GM10266 (cell line): ENCODE measurements at regions not wholly inside any gene's neighbourhood (a gene's known extent, or its start where the extent isn't known, plus 50 kb on each side); places are given as distances from the start of the nearest gene placed in this dataset.

Source experiments
- DNase-seq: peaks from one replicate; pipeline ENCODE4 v3.0.0; 2012; ENCODE audit errors: extremely low spot score
- TF ChIP-seq, protein P1 (sequence below): IDR thresholded peaks from 2 replicates; pipeline ENCODE4 v1.5.1; 2012; ENCODE audit warnings: mild to moderate bottlenecking, low read depth; ENCODE audit not compliant: control insufficient read depth, insufficient read depth; ENCODE audit errors: missing control alignments

DNA sequence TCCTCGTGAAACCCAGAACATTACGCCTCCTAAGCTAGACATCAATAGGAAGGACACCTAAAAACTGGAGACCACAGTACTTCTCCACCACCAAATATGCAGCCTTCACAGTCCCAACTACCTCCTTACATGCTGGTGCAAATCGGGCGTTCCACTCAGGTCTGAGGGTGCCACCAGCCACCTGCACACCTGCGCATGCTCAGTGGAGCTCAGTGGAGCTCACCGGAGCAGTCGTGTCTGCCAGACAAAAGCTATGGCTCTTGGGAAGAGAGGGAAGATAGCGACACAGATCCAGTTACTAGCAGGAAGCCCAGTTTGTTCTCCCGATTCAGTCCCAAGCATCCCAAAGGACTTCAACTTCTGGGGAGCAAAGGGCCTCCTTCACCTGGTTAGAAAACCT is 237.1 kb downstream of the TSHZ3 start:
- no peak for DNase-seq
- TF ChIP-seq, protein P1, sequence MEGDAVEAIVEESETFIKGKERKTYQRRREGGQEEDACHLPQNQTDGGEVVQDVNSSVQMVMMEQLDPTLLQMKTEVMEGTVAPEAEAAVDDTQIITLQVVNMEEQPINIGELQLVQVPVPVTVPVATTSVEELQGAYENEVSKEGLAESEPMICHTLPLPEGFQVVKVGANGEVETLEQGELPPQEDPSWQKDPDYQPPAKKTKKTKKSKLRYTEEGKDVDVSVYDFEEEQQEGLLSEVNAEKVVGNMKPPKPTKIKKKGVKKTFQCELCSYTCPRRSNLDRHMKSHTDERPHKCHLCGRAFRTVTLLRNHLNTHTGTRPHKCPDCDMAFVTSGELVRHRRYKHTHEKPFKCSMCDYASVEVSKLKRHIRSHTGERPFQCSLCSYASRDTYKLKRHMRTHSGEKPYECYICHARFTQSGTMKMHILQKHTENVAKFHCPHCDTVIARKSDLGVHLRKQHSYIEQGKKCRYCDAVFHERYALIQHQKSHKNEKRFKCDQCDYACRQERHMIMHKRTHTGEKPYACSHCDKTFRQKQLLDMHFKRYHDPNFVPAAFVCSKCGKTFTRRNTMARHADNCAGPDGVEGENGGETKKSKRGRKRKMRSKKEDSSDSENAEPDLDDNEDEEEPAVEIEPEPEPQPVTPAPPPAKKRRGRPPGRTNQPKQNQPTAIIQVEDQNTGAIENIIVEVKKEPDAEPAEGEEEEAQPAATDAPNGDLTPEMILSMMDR, result no peak

DNA sequence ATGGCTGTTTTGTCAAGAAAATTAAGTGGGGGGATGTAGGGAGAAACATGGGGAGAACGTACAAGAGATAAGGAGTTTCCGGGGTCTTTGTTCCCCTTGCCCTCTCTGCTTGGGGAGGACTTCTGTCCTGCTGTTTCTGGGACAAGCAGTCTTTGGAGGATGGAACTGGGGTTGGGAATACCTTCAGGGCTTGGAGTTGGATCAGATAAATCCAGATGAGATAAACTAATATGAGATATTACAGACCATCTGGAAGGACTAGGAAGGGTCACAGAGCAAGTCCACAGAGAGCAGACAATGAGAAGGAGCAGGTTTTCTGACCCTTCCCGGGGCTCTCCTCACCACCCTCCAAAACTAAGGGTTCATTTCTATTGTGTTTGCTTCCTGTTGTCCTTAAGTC is 237.5 kb downstream of the TSHZ3 start:
- no peak for DNase-seq
- TF ChIP-seq, protein P1, result no peak

DNA sequence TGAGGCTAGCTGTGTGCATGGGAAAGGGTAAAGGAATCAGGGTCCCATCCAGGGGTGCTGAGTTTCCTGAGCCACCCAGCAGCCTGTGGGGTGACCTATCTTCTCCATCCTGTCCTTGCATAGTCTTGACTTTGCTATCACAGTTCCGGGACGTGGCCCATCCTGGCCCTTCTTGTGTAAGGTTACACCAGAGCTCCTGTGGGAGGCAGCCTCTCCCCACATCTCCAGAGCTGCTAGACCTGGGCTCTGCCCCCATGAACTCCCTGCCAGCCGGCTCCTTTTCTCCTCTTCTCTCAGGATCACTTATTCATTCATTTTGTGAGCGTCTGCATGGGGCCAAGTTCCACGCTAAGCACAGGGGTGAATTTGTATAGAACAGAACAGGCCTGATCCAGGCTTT is 238.9 kb downstream of the TSHZ3 start:
- no peak for DNase-seq
- TF ChIP-seq, protein P1, result no peak

GRCh38 chr19:31109636-31110035 is 239.6 kb downstream of the TSHZ3 start:
- no peak for DNase-seq
- TF ChIP-seq, protein P1, result no peak

GRCh38 chr19:31107096-31107495 is 242.1 kb downstream of the TSHZ3 start:
- TF ChIP-seq, protein P1, result no peak

DNA sequence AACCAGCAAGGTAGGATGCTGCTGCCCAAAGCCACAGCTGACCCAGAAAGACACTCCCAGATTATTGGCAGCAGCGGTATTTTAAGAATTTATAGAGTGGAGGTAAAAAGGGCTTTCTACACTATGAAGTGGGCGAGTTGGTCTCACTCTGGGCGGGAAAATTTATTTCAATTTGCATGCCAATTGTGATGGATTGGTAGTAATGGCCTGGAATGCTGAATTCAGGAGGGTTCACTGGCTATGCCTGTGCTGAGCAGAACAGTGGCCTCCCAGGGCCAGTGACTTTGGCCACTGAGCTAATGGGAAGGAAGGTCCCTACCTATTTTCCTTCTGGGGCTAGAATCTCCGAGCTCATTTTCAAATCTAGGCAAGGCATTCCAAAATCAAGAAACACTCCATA is 243.5 kb downstream of the TSHZ3 start:
- DNase-seq, result no peak
- TF ChIP-seq, protein P1, result no peak

More at GRCh38 chr19:31107096-31107495, 242.1 kb downstream of the TSHZ3 start:
- DNase-seq, result no peak

GRCh38 chr19:31104451-31104850 is 244.8 kb downstream of the TSHZ3 start:
- DNase-seq, result no peak
- TF ChIP-seq, protein P1, result no peak

DNA sequence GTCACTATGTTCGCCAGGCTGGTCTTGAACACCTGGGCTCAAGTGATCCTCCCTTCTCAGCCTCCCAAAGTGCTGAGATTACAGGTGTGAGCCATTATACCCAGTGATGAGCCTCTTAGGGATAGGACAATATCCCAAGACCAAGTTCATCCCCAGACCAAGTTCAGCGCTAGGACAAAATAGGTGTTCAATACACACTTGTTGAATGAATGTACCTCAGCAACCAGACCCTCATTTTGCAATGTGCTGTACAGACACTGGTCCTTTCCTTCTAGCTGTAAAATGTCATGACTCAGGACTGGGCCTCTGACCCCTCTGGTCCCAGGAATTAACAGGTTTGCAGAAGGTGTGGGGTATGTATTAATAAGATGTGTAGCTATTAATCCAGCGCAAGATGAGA is 246.0 kb downstream of the TSHZ3 start:
- no peak for DNase-seq
- TF ChIP-seq, protein P1, result no peak
